CD14-positive monocyte (primary cell): ENCODE measurements at regions not wholly inside any gene's neighbourhood (a gene's known extent, or its start where the extent isn't known, plus 50 kb on each side); places are given as distances from the start of the nearest gene placed in this dataset.
A peak's percentile ranks its signal among the peaks of the same experiment; 100 is the strongest.
"Not testable (repeated sequence)": the region's sequence is repeated elsewhere in the genome, so short reads cannot be mapped to it uniquely, and the experiment has no call there.

ENCODE experiments used
- DNase-seq, 3 donors: peaks; one replicate each; pipeline ENCODE4 v3.0.0-alpha.2; 2011 to 2022
- H2AFZ ChIP-seq: 2 replicates; pipeline ENCODE4 v1.6.0; 2012; ENCODE audit warnings: mild to moderate bottlenecking, low read depth, low read length, inconsistent platforms; ENCODE audit not compliant: insufficient read depth, poor library complexity, severe bottlenecking
- H3K27ac ChIP-seq, 2 donors: 1 replicate in 1 of 2; 2 replicates in 1 of 2; pipeline ENCODE4 v1.5.1; 2012 to 2013; ENCODE audit warnings: low read length in 2 of 2, control low read depth in 1 of 2, inconsistent platforms in 1 of 2, low read depth in 1 of 2, mild to moderate bottlenecking in 1 of 2
- H3K27me3 ChIP-seq, 2 donors: one replicate each; pipeline versions ENCODE4 v1.6.0 to v1.6.1; 2011 to 2013; ENCODE audit warnings: low read length in 2 of 2; ENCODE audit not compliant: control insufficient read depth in 2 of 2, insufficient read depth in 2 of 2
- H3K36me3 ChIP-seq, 2 donors: replicated peaks in 1 of 2; 1 replicate in 1 of 2; 2 replicates in 1 of 2; pipeline versions ENCODE4 v1.5.1 to v1.6.1; 2012 to 2013; ENCODE audit warnings: low read length in 2 of 2, control low read depth in 1 of 2, inconsistent platforms in 1 of 2, mild to moderate bottlenecking in 1 of 2; ENCODE audit not compliant: insufficient read depth in 2 of 2, control insufficient read depth in 1 of 2
- H3K4me1 ChIP-seq, 2 donors: 1 replicate in 1 of 2; 2 replicates in 1 of 2; pipeline versions ENCODE4 v1.5.1 to v1.6.1; 2012 to 2013; ENCODE audit warnings: low read length in 2 of 2, control low read depth in 1 of 2, inconsistent platforms in 1 of 2, mild to moderate bottlenecking in 1 of 2, moderate library complexity in 1 of 2; ENCODE audit not compliant: insufficient read depth in 2 of 2, control insufficient read depth in 1 of 2
- H3K4me2 ChIP-seq: replicated peaks from 2 replicates; pipeline ENCODE3; 2012; ENCODE audit warnings: low read length, moderate library complexity, mild to moderate bottlenecking; ENCODE audit not compliant: poor library complexity, severe bottlenecking; ENCODE audit errors: extremely low read depth
- H3K4me3 ChIP-seq, 3 experiments: fragments of 200-600 bp in 1 of 3; sonication (generic) in 1 of 3; replicated peaks in 1 of 3; 1 replicate in 2 of 3; 2 replicates in 1 of 3; pipeline ENCODE4 v1.5.1; 2011 to 2013; ENCODE audit warnings: low read length in 3 of 3, mild to moderate bottlenecking in 3 of 3, control low read depth in 2 of 3, low read depth in 2 of 3, inconsistent platforms in 1 of 3, moderate library complexity in 1 of 3
- H3K79me2 ChIP-seq: 2 replicates; pipeline ENCODE4 v1.6.0; 2012; ENCODE audit warnings: mild to moderate bottlenecking, control low read depth, inconsistent platforms, low read length, moderate library complexity; ENCODE audit not compliant: insufficient read depth
- H3K9ac ChIP-seq: 2 replicates; pipeline ENCODE4 v1.6.0; 2017; ENCODE audit warnings: low read length, mild to moderate bottlenecking; ENCODE audit not compliant: insufficient read depth, poor library complexity, severe bottlenecking
- H3K9me3 ChIP-seq, 2 donors: replicated peaks in 1 of 2; 1 replicate in 1 of 2; 2 replicates in 1 of 2; pipeline versions ENCODE4 v1.5.1 to v1.6.1; 2012 to 2013; ENCODE audit warnings: low read length in 2 of 2, control low read depth in 1 of 2; ENCODE audit not compliant: control insufficient read depth in 1 of 2, insufficient read depth in 1 of 2
- H4K20me1 ChIP-seq: 2 replicates; pipeline ENCODE4 v1.6.0; 2012; ENCODE audit warnings: mild to moderate bottlenecking, low read length, control low read depth, moderate library complexity; ENCODE audit not compliant: insufficient read depth
- H3K27ac Mint-ChIP-seq, 7 donors: one replicate each; pipeline ENCODE4 v1.8.0; 2020; ENCODE audit warnings: mild to moderate bottlenecking in 7 of 7, mixed read lengths in 7 of 7, moderate library complexity in 6 of 7, inconsistent platforms in 2 of 7
- H3K27me3 Mint-ChIP-seq, 3 donors: one replicate each; pipeline ENCODE4 v1.8.0; 2021 to 2022; ENCODE audit warnings: low read depth in 3 of 3, mild to moderate bottlenecking in 3 of 3, mixed read lengths in 3 of 3, moderate library complexity in 3 of 3, inconsistent platforms in 1 of 3
- H3K36me3 Mint-ChIP-seq, 2 donors: one replicate each; pipeline ENCODE4 v1.8.0; 2020; ENCODE audit warnings: mixed read lengths in 2 of 2, inconsistent platforms in 1 of 2, mild to moderate bottlenecking in 1 of 2
- H3K4me1 Mint-ChIP-seq: one replicate; pipeline ENCODE4 v1.8.0; 2020; ENCODE audit warnings: mild to moderate bottlenecking, mixed read lengths
- H3K4me3 Mint-ChIP-seq, 2 donors: one replicate each; pipeline ENCODE4 v1.8.0; 2020; ENCODE audit warnings: mild to moderate bottlenecking in 2 of 2, mixed read lengths in 2 of 2, moderate library complexity in 1 of 2
- H3K9me3 Mint-ChIP-seq, 7 donors: one replicate each; pipeline ENCODE4 v1.8.0; 2020 to 2022; ENCODE audit warnings: mixed read lengths in 7 of 7, mild to moderate bottlenecking in 6 of 7, moderate library complexity in 6 of 7, inconsistent platforms in 2 of 7
- WGBS: methylation state at CpG from one replicate; pipeline ENCODE4 v1.1.5; 2013; ENCODE audit warnings: missing lambda C conversion rate; ENCODE audit not compliant: insufficient coverage; 5-methylcytosine and 5-hydroxymethylcytosine counted together
- intact Hi-C, 2 donors: fragments of 100-400 bp; cut with micrococcal nuclease; formaldehyde crosslinking; loops; one replicate each; pipeline versions ENCODE4 v1.15.0 to v1.15.1; 2023

DNA sequence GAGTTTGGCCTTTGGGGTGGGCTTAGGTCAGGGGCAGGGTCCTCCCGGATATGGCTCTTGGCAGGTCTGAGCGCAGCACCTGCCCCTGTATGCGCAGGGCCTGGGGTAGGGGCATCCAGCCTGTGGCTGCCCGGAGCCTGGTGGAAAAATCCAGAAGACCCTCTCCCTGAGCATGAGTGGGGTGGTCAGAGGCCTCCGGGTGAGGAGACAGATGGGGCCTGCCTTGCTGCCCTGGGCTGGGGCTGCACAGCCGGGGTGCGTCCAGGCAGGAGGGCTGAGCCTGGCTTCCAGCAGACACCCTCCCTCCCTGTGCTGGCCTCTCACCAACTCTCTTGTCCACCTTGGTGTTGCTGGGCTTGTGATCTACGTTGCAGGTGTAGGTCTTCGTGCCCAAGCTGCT is 99.1 kb downstream of the TMEM121 start:
- H3K4me1 ChIP-seq, H3K36me3 ChIP-seq, H4K20me1 ChIP-seq, H3K27me3 ChIP-seq, H3K4me3 ChIP-seq, H3K9ac ChIP-seq, H3K36me3 Mint-ChIP-seq, H3K9me3 Mint-ChIP-seq, H3K9me3 ChIP-seq, intact Hi-C loops, DNase-seq, H2AFZ ChIP-seq, H3K4me1 Mint-ChIP-seq, H3K27ac ChIP-seq, H3K4me3 Mint-ChIP-seq, H3K79me2 ChIP-seq, H3K4me2 ChIP-seq, H3K27me3 Mint-ChIP-seq: not testable (repeated sequence)
- H3K27ac Mint-ChIP-seq, result peak overlapping the region in 1 of 7 donors; percentile 33
- WGBS, result 100% methylated on average over 3 of the region's 9 CpGs

- H3K4me1 Mint-ChIP-seq, H3K27ac ChIP-seq, H2AFZ ChIP-seq, H3K36me3 ChIP-seq, H3K27ac Mint-ChIP-seq, H3K9me3 ChIP-seq, H3K4me1 ChIP-seq, intact Hi-C loops, H3K4me3 Mint-ChIP-seq, H3K4me2 ChIP-seq, H3K27me3 ChIP-seq, H3K27me3 Mint-ChIP-seq, H3K4me3 ChIP-seq, DNase-seq, H4K20me1 ChIP-seq, H3K79me2 ChIP-seq, H3K9me3 Mint-ChIP-seq, H3K9ac ChIP-seq, H3K36me3 Mint-ChIP-seq: not testable (repeated sequence)
- WGBS, result 94% methylated on average over 10 of the region's 15 CpGs
These were observed 99.7 kb downstream of the TMEM121 start for GRCh38 chr14:105626111-105626510.

GRCh38 chr14:105626651-105627050 is 100.3 kb downstream of the TMEM121 start:
- H3K4me3 Mint-ChIP-seq, DNase-seq, H3K4me2 ChIP-seq, H3K4me1 ChIP-seq, H4K20me1 ChIP-seq, H3K79me2 ChIP-seq, H3K4me1 Mint-ChIP-seq, H2AFZ ChIP-seq, H3K27me3 ChIP-seq, H3K27me3 Mint-ChIP-seq, H3K27ac ChIP-seq, H3K36me3 Mint-ChIP-seq, H3K4me3 ChIP-seq, intact Hi-C loops, H3K27ac Mint-ChIP-seq, H3K36me3 ChIP-seq, H3K9me3 Mint-ChIP-seq, H3K9ac ChIP-seq: not testable (repeated sequence)
- peaks cover 0 to 12% of the 10 kb centered on the region in 2 donors for H3K9me3 ChIP-seq
- no CpG with 5 or more reads among the region's 5 CpGs for WGBS

GRCh38 chr14:105627287-105627686 is 100.9 kb downstream of the TMEM121 start:
- WGBS, result 80% methylated on average over 4 of the region's 6 CpGs

More at GRCh38 chr14:105627287-105627686, 100.9 kb downstream of the TMEM121 start:
- H3K27me3 Mint-ChIP-seq, H3K27ac Mint-ChIP-seq, H4K20me1 ChIP-seq, H3K36me3 Mint-ChIP-seq, H2AFZ ChIP-seq, H3K79me2 ChIP-seq, intact Hi-C loops, H3K27me3 ChIP-seq, H3K9ac ChIP-seq, H3K4me1 ChIP-seq, H3K4me3 Mint-ChIP-seq, H3K27ac ChIP-seq, H3K4me1 Mint-ChIP-seq, H3K4me2 ChIP-seq, H3K4me3 ChIP-seq, DNase-seq, H3K36me3 ChIP-seq: not testable (repeated sequence)
- H3K9me3 ChIP-seq, result peaks cover 0 to 17% of the 10 kb centered on the region in 2 donors
- peaks cover 7 to 13% (median 10%) of the 10 kb centered on the region in 7 donors for H3K9me3 Mint-ChIP-seq
